GM21526 (cell line): ENCODE measurements at regions not wholly inside any gene's neighbourhood (a gene's known extent, or its start where the extent isn't known, plus 50 kb on each side); places are given as distances from the start of the nearest gene placed in this dataset.
A peak's percentile ranks its signal among the peaks of the same experiment; 100 is the strongest.

Experiments used
- ATAC-seq: cut with Tn5 transposase; IDR thresholded peaks from one replicate; pipeline ENCODE4 v1.9.1; 2021; ENCODE audit warnings: moderate library complexity; ENCODE audit not compliant: unreplicated experiment, low FRiP score

DNA sequence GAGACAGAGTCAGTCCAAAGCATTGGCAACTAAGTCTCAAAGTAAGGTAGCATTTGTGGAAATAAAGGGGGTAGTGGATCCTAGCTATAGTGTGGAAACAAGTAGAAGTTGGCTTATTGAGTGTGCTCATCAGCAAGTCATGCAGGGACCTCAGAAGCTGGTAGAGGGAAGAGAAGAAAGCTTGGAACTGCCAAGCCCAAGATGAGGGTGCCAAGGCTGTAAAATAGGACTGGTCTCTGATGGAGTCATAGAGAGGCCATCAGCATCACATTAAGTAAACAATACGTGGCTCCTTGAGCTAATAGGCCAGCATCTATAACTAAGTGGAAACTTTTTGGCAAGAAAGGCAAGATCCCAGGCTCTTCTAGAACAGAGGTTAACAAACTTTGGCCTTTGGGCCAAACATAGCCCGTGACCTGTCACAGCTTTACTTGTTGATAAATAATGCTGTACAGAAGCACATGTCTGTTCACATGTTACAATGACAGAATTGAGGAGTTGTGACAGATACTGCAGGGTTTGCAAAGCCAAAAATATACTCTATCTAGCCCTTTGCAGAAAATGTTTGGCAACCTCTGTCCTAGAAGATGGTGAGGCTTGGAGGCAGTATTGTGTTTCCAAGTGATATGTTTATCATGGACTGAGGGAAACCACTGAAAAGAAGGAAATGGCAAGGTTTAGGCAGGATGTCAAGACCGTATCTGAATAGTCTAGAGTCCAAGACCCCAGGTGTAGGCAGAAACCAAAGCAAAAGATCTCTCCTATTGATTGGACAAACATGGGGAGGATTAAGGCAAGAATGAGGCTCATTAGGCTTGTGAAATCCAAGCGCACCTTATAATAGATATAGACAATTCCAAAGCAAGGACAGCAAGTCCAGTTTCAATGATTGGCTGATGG lies 62.5 kb upstream of the CD44 start:
- ATAC-seq, result no peak

DNA sequence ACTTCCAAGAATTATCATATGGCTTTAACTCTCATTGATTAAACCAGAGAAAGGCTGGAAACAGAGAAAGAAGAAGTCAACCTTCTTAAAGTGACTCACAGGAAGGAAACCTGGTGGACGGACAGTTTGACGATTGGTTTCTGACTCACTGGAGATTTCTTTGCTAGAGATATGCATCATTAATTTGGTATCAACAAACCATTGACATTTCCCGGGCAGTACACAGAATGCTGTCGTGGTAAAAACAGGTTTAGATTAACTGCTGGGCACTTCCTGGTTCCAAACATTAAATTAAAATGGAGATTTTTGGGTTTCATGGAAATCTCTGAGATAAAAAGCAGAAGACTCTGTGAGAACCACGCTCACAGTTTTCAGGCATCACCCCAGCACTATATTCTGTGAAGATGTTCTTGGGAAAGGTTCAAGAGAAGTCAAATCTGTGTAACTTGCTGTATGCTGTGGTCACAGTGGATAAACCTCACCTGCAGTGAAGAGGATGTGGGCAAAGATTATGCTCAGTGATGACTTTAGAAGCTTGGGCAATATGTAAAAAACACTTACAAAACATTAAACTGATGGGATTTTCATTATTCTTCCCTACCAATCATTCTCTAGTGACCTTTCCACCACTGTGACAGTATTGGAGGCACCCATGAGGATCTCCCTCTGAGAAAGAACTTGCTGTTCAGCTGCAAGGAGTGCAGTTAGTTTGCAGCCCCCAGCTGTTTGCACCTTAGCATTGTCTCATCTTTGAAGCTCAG lies 61.1 kb upstream of the CD44 start:
- peak; percentile 39 for ATAC-seq

DNA sequence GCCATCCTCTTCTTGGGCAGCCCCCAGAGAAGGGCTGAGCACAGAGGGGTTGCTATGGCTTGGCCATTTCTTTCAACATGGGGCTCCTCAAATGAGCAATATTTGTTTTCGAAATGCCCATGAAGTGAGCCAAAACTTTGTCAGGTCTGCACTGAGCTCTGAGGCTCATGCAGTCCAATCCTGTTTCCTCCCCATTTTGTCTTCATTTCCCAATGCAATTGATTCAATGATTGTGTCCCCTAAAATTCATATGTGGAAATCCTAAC lies 60.6 kb upstream of the CD44 start:
- ATAC-seq, result no peak

DNA sequence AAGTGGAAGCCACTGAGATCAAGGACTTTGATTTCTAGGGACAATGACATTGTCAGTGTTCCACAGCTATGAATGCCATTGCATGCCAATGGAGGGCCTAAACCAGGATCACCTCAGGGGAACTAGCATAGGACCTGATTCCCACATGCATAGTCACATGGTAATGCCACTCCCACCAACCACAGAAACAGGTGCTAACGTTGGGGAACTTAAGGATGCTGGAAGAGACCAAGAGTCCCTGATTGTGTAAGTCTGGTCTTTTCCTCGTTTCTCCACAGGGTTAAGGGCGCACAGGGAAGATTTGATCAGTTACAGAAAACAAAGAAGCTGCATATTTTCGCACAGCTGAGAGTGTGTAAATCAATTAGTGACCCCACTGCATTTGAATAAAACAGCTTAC lies 59.4 kb upstream of the CD44 start:
- no peak for ATAC-seq

DNA sequence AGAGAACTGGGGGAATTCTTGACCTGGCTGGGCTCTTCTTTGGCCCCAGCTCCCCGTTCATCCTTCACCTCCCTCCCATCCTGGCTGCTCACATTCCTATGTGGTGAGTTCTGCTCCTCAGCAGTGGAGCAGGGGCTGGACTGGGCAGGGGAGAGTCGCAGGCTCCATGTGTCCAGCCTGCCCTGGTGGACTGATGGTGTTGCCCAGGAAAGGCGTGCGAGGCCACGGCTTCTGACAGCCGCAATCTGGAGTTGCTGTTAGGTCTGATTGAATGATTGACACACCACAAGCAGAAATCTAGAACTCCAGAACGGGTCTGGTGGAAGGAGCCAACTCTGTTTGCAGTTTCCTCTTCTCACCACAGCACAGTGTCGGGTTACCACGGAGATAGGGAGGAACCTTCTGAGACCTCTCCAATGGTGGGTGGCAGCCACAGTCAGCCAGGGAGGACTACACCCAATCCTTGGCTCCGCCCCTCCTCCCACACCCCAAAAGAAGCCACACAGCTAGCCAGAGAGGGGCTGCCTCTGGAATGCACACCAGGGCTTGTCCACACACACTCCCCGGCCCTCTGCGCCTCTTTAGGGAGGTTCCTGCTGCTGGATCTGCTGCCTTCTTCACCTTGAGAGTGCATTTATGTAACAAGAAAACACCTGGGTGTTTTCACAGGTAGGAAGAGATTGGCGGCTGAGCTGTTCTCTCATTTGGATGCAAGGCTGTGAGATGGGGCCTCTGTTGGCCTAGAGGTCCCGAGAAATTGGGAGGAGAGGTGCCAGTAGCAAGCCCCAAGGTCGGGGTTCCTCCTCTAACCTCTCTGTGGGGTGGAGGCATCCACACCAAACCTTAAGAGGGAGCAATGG lies 56.4 kb upstream of the CD44 start:
- peak; percentile 66 for ATAC-seq

DNA sequence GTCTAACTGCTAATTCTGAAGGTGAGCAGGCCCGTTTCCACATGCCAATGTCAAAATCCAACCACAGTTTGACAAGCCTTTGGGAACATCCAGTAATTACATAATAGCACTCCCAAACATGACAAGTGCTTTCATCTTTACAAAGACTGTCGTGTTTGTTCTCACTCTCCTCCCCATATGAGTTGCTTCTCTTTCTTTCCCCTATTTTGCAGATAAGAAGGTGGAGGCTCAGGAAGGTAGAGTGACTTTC lies 55.9 kb upstream of the CD44 start:
- ATAC-seq, result no peak

DNA sequence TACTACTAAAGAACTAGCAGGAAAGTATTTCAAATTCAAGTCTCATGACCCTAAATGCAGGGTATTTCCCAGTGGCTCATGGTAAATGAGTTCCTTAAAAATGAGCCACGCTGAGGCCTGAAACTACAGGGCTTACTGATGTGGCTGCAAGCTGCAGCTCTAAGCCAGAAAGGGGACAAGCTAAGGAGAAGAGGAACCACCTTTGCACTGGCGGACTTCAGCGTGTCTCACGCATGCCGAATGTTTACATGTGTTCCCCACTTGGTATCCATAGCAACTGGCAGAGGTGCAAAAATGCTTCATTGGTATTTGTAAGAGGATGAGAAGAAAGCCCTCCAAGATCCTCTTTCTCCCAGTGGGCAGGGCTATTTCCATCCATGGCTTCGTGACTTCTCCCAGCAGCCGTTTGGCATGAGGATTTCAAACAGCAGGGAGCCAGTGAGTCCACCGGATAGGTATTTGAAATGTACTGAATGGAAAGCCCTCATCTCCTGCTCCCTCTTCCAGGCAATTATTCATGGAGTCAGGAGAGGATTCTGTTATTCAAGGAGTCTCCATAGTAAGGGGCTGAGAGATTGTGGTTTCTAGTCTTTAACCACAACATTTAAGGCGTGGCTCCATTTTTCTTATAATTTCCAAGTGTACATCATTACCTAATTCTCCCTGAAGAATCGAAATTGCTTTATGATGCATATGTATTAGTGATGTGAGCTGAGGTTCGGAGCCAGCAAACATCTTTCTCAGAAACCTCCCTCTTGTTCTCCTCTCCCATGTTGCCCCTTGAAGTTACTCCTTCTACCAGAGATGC lies 55.3 kb upstream of the CD44 start:
- peak; percentile 58 for ATAC-seq

DNA sequence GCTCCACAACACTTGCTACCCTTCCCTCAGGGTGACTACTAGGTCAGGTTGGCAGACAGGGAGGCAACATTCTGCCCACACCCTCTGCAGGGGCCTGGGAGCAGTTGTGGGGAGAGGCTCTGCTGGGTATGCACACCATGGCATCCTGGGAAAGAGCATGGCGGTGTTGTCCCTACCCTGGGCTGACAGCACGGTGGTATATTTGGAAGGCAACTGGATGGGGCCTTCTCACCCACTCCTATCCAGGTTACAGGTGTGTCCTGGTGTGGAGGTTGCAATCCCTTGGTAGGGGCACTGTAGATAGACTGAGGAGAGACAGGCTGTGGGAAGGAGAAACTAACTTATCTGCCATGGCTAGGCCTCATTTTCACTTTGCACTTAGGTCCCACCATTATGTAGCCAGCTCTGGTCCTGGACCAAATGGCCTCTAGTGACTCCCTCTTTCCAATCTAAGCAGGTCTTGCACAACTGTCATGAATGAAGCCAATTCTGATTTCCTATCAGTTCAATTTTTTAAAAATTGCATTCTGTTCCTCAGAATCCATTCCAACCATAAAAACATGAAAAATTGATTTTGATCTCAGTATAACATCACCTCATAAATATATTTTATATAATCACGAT lies 54.0 kb upstream of the CD44 start:
- no peak for ATAC-seq

DNA sequence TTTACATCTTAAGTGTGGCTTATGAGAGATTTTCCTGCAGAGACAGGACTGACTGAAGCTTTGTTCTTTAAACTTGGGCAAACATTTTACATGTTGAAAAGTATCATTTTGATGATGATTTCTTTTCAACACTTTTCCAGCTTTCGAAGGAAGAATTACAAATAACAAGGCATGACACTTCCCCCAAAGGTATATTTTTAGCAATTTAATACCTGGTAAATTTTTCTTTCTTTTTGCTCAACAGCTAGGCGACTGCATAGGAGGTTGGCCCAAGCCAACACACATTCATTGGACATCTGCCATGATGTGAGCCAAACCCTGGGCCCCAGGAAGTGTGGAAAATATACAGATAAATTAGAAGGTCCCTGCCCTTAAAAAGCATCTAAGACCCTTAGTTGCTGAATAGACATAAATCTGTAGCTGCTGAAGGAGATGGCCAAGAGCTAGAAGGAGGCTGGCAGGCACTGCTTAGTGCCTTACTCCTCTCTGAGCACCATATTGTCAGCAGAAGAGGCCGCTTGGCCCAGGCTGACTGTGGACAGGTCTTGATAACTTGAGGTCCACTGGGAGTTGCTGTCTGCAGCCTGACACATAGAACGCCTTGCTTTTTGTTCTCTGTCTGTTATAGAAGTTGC lies 53.3 kb upstream of the CD44 start:
- ATAC-seq, result no peak

DNA sequence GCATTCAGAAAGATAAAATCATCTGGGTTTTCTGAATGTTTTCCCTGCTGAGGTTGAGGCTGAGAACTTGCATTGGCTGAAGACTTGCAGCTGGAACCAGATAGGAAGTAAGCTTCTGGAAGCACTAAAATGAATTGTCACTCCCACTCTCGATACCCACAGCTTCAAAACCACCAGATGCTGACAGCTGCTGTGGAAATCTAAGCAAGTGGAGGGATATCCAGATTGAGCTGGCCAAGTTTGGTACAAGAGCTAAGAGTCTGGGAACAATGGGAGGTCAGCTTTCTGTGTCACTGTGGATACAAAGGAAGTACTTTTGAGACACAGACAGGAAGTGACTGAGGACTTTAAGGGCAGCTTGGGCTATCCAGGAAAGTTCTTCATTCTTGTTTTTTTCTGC lies 51.3 kb upstream of the CD44 start:
- no peak for ATAC-seq

DNA sequence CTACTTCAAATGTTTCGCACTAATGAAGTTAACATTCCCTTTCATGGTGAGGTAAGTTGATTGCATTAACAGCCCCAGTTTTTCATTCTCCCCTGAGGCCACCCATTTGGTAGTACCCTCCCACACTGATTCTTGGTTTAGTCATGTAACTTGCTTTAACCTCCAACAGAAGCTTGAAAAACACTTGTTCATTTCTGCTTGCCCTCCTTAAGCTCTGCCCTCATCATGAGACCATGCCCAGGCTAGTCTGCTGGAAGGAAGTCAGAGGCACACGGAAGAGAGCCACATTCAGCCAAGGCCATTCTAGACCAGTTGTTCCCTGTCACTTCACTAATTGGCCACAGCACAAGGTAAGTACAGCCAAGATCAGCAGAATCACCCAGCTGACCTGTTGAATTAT lies 50.7 kb upstream of the CD44 start:
- ATAC-seq, result no peak

DNA sequence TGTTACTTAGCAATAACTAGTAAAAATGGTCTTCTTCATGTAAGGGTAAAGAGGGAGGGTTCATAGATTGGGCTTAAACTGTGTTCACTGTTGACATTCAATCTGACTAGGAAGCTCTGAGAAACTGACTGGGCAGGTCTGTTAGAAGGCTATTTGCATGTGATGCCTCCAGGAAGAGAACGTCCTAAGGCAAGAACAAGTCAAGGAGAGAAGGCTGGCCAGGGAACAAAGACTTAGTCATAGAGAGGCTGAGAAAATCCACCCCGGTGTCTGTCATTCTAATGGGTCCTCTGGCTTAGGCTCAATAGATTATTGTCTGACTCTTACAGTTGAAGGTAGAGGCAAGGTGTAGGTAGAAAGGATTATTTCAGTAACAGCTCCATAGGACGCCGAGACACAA lies 50.3 kb upstream of the CD44 start:
- ATAC-seq, result no peak
